Keratinocyte (primary cell): ENCODE measurements at regions not wholly inside any gene's neighbourhood (a gene's known extent, or its start where the extent isn't known, plus 50 kb on each side); places are given as distances from the start of the nearest gene placed in this dataset.

Source experiments
- DNase-seq: peaks from one replicate; pipeline ENCODE4 v3.0.0-alpha.2; 2011; ENCODE audit warnings: low read depth, missing footprints, low spot score
- FAIRE-seq: peaks from 2 replicates; lab custom pipeline; 2011; peaks lifted over from hg19 to GRCh38; lab: Jason Lieb, UNC
- H2AFZ ChIP-seq: 2 replicates; pipeline ENCODE4 v1.6.0; 2012; ENCODE audit warnings: low read length, control low read depth, inconsistent platforms; ENCODE audit not compliant: control insufficient read depth
- H3K27ac ChIP-seq: 2 replicates; pipeline ENCODE4 v1.5.1; 2011; ENCODE audit warnings: low read length; ENCODE audit not compliant: control insufficient read depth, insufficient read depth
- H3K27me3 ChIP-seq: 3 replicates; pipeline ENCODE4 v1.6.0; 2011; ENCODE audit warnings: low read length; ENCODE audit not compliant: control insufficient read depth, insufficient read depth; ENCODE audit errors: extremely low read depth
- H3K36me3 ChIP-seq, 2 experiments: 2 replicates in 1 of 2; 3 replicates in 1 of 2; pipeline ENCODE4 v1.5.1; 2011; ENCODE audit warnings: low read length in 2 of 2, mild to moderate bottlenecking in 1 of 2; ENCODE audit not compliant: control insufficient read depth in 2 of 2, insufficient read depth in 2 of 2; ENCODE audit errors: extremely low read depth in 1 of 2
- H3K4me1 ChIP-seq: 3 replicates; pipeline ENCODE4 v1.5.1; 2011; ENCODE audit warnings: low read length; ENCODE audit not compliant: control insufficient read depth, insufficient read depth; ENCODE audit errors: extremely low read depth
- H3K4me2 ChIP-seq: 3 replicates; pipeline ENCODE4 v1.6.0; 2011; ENCODE audit warnings: low read depth, low read length; ENCODE audit not compliant: control insufficient read depth, insufficient read depth; ENCODE audit errors: extremely low read depth
- H3K4me3 ChIP-seq, 3 experiments: fragments of 200-600 bp in 1 of 3; sonication (generic) in 1 of 3; 2 replicates in 2 of 3; 3 replicates in 1 of 3; pipeline ENCODE4 v1.5.1; 2011 to 2016; ENCODE audit warnings: low read length in 3 of 3, mild to moderate bottlenecking in 3 of 3, control low read depth in 2 of 3, inconsistent platforms in 1 of 3, low read depth in 1 of 3, mixed read lengths in 1 of 3, mixed run types in 1 of 3, moderate library complexity in 1 of 3; ENCODE audit not compliant: control insufficient read depth in 2 of 3, insufficient read depth in 2 of 3; ENCODE audit errors: extremely low read depth in 1 of 3
- H3K79me2 ChIP-seq: 2 replicates; pipeline ENCODE4 v1.6.0; 2012; ENCODE audit warnings: low read length; ENCODE audit not compliant: control insufficient read depth, insufficient read depth
- H3K9ac ChIP-seq: 3 replicates; pipeline ENCODE4 v1.6.0; 2011; ENCODE audit warnings: low read length; ENCODE audit not compliant: control insufficient read depth, insufficient read depth; ENCODE audit errors: extremely low read depth
- H3K9me1 ChIP-seq: 3 replicates; pipeline ENCODE4 v1.6.0; 2011; ENCODE audit warnings: low read length; ENCODE audit not compliant: control insufficient read depth, insufficient read depth; ENCODE audit errors: extremely low read depth
- H3K9me3 ChIP-seq: 2 replicates; pipeline ENCODE4 v1.5.1; 2012; ENCODE audit warnings: low read depth, low read length; ENCODE audit not compliant: control insufficient read depth
- H4K20me1 ChIP-seq: 3 replicates; pipeline ENCODE4 v1.6.0; 2011; ENCODE audit warnings: low read length; ENCODE audit not compliant: control insufficient read depth, insufficient read depth; ENCODE audit errors: extremely low read depth
- CTCF ChIP-seq, 3 experiments: IDR thresholded peaks in 1 of 3; conservative IDR thresholded peaks in 1 of 3; optimal IDR thresholded peaks in 1 of 3; 2 replicates in 2 of 3; 3 replicates in 1 of 3; pipeline versions ENCODE3 to v1.5.1; 2011; ENCODE audit warnings: low read length in 3 of 3, mild to moderate bottlenecking in 3 of 3, moderate library complexity in 2 of 3, control low read depth in 1 of 3, inconsistent platforms in 1 of 3; ENCODE audit not compliant: insufficient read depth in 2 of 3; ENCODE audit errors: extremely low read depth in 1 of 3
- EZH2 ChIP-seq: IDR thresholded peaks from one replicate; pipeline ENCODE4 v1.6.1; 2012; ENCODE audit warnings: inconsistent platforms, mild to moderate bottlenecking, low read length, moderate library complexity
- dilution Hi-C: fragments of 300-500 bp; cut with MboI; formaldehyde crosslinking; loops from one replicate; pipeline ENCODE4 v1.7.0; 2020; ENCODE audit warnings: low sequenced_read_pairs; ENCODE audit not compliant: extremely low pct_ligation_motif_present

GRCh38 chr1:147849098-147849895 lies 53.3 kb upstream of the GJA8 start:
- H2AFZ ChIP-seq = no peak overlapping the region
- DNase-seq (no peak), FAIRE-seq (no peak)
- no peaks in the 10 kb centered on the region for H3K27me3 ChIP-seq
- H3K27ac ChIP-seq = no peak overlapping the region
- H3K4me2 ChIP-seq = no peak overlapping the region
- TF ChIP-seq CTCF (optimal IDR thresholded peaks at IDR 0.05 in 1 of 3, IDR thresholded peaks at IDR 0.05 in 1 of 3, conservative IDR thresholded peaks at IDR 0.05 in 1 of 3; ENCODE audit: extremely low read depth in 1 of 3, insufficient read depth in 2 of 3, low read length in 3 of 3) (no peak), EZH2 (no peak)
- H3K9ac ChIP-seq = no peak overlapping the region
- no peaks in the 10 kb centered on the region for H3K36me3 ChIP-seq
- no peaks in the 10 kb centered on the region for H4K20me1 ChIP-seq
- no peaks in the 10 kb centered on the region for H3K79me2 ChIP-seq
- no peak overlapping the region for H3K4me3 ChIP-seq
- dilution Hi-C loops = no loop called here
- no peaks in the 10 kb centered on the region for H3K9me3 ChIP-seq
- no peaks in the 10 kb centered on the region for H3K4me1 ChIP-seq
- H3K9me1 ChIP-seq = no peaks in the 10 kb centered on the region

- H3K4me3 ChIP-seq = no peak overlapping the region
- H3K27ac ChIP-seq = no peak overlapping the region
- no peaks in the 10 kb centered on the region for H3K79me2 ChIP-seq
- H3K9me3 ChIP-seq = no peaks in the 10 kb centered on the region
- FAIRE-seq = no peak
- no peaks in the 10 kb centered on the region for H3K27me3 ChIP-seq
- no peak overlapping the region for H3K9ac ChIP-seq
- no peaks in the 10 kb centered on the region for H3K36me3 ChIP-seq
- H2AFZ ChIP-seq = no peak overlapping the region
- no peaks in the 10 kb centered on the region for H3K4me1 ChIP-seq
- no peak for DNase-seq
- H3K4me2 ChIP-seq = no peak overlapping the region
- no peaks in the 10 kb centered on the region for H4K20me1 ChIP-seq
- no peaks in the 10 kb centered on the region for H3K9me1 ChIP-seq
- dilution Hi-C loops = no loop called here
- TF ChIP-seq CTCF (optimal IDR thresholded peaks at IDR 0.05 in 1 of 3, IDR thresholded peaks at IDR 0.05 in 1 of 3, conservative IDR thresholded peaks at IDR 0.05 in 1 of 3; ENCODE audit: extremely low read depth in 1 of 3, insufficient read depth in 2 of 3, low read length in 3 of 3) = no peak
Observed at GRCh38 chr1:147850737-147851136, 51.9 kb upstream of the GJA8 start.
